Head of caudate nucleus (tissue), 42 donors: ENCODE measurements at regions not wholly inside any gene's neighbourhood (a gene's known extent, or its start where the extent isn't known, plus 50 kb on each side); places are given as distances from the start of the nearest gene placed in this dataset.
A peak's percentile ranks its signal among the peaks of the same experiment; 100 is the strongest.

Experiments used
- DNase-seq, 42 donors: peaks; one replicate each; pipeline versions ENCODE4 v3.0.0 to v3.0.0-alpha.2; 2020 to 2021; ENCODE audit warnings: mixed read lengths in 7 of 42
- intact Hi-C: fragments of 100-400 bp; cut with DNase I; formaldehyde crosslinking; loops from one replicate; pipeline ENCODE4 v1.15.0; 2022

- no peak for DNase-seq
- intact Hi-C loops = no loop called here
Measured at GRCh38 chr16:55239723-55240122, 84.3 kb upstream of the IRX6 start.

- DNase-seq = no peak
Measured at GRCh38 chr16:55240888-55241287, 83.1 kb upstream of the IRX6 start.

GRCh38 chr16:55242667-55243066 is 81.3 kb upstream of the IRX6 start:
- intact Hi-C loops = no loop called here
- DNase-seq = no peak

More at GRCh38 chr16:55240888-55241287, 83.1 kb upstream of the IRX6 start:
- intact Hi-C loops = no loop called here

GRCh38 chr16:55248058-55248457 is 75.9 kb upstream of the IRX6 start:
- intact Hi-C loops = no loop called here
- DNase-seq = no peak

GRCh38 chr16:55248494-55248893 is 75.5 kb upstream of the IRX6 start:
- intact Hi-C loops = no loop called here
- no peak for DNase-seq

- DNase-seq = no peak
- intact Hi-C loops = no loop called here
Measured at GRCh38 chr16:55249361-55249760, 74.6 kb upstream of the IRX6 start.

- intact Hi-C loops = no loop called here
- DNase-seq = no peak
Measured at GRCh38 chr16:55249936-55250335, 74.1 kb upstream of the IRX6 start.

- intact Hi-C loops = no loop called here
- DNase-seq = peak in 1 of 42 donors; percentile 7
Measured at GRCh38 chr16:55250701-55251100, 73.3 kb upstream of the IRX6 start.

GRCh38 chr16:55251151-55251550 is 72.9 kb upstream of the IRX6 start:
- DNase-seq = peak in 1 of 42 donors; percentile 7
- intact Hi-C loops = no loop called here

- no peak for DNase-seq
- intact Hi-C loops = no loop called here
Measured at GRCh38 chr16:55252577-55252976, 71.4 kb upstream of the IRX6 start.

GRCh38 chr16:55253987-55254386 is 70.0 kb upstream of the IRX6 start:
- intact Hi-C loops = no loop called here
- DNase-seq = no peak

- DNase-seq = peak in 1 of 42 donors; percentile 17
- intact Hi-C loops = no loop called here
Measured at GRCh38 chr16:55255733-55256282, 68.2 kb upstream of the IRX6 start.

GRCh38 chr16:55256412-55257016 is 67.5 kb upstream of the IRX6 start:
- peak in 1 of 42 donors; percentile 25 for DNase-seq
- intact Hi-C loops = no loop called here

- intact Hi-C loops = no loop called here
- peak in 8 of 42 donors; percentile 6 to 45 (median 16) for DNase-seq
Measured at GRCh38 chr16:55257966-55258613, 65.9 kb upstream of the IRX6 start.

- intact Hi-C loops = no loop called here
- DNase-seq = no peak
Measured at GRCh38 chr16:55261301-55261700, 62.7 kb upstream of the IRX6 start.

GRCh38 chr16:55263271-55264250 is 60.4 kb upstream of the IRX6 start:
- intact Hi-C loops = no loop called here

GRCh38 chr16:55264949-55265348 is 59.1 kb upstream of the IRX6 start:
- peak in 1 of 42 donors; percentile 33 for DNase-seq
- intact Hi-C loops = no loop called here

More at GRCh38 chr16:55263271-55264250, 60.4 kb upstream of the IRX6 start:
- peak in 1 of 42 donors; percentile 8 for DNase-seq

GRCh38 chr16:55265926-55266325 is 58.1 kb upstream of the IRX6 start:
- peak in 1 of 42 donors; percentile 20 for DNase-seq
- intact Hi-C loops = no loop called here

GRCh38 chr16:55271945-55272513 is 52.0 kb upstream of the IRX6 start:
- no peak for DNase-seq

More at GRCh38 chr16:55271945-55272513, 52.0 kb upstream of the IRX6 start:
- intact Hi-C loops = no loop called here
